AML-193 (cell line): ENCODE measurements at regions not wholly inside any gene's neighbourhood (a gene's known extent, or its start where the extent isn't known, plus 50 kb on each side); places are given as distances from the start of the nearest gene placed in this dataset.

Source experiments
- DNase-seq, 2 experiments: peaks; one replicate each; lab custom pipeline; 2025; lab: John Stamatoyannopoulos, UW

- DNase-seq = no peak
These were observed 84.0 kb upstream of the NPY start for GRCh38 chr7:24199978-24200377.

- DNase-seq = no peak
These were observed 83.5 kb upstream of the NPY start for GRCh38 chr7:24200407-24200966.

DNA sequence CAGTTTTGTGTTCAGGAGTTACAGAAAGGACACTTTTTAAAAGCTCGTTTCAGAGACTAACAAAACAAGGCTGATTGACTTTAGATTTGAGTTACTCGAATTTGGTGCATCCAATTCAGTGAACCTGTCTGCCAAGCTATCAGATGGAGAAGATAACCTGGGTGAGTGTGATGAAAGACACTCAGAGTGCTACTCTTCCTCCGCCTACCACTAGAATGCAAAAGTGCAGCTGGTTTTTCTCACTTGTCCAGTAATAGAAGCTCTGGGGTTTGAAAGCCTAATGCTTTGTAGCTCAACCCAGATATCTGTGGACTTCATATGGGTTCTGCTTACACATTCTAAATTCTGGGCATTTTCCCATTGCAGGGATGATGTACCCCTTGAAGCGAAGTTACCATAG is 82.8 kb upstream of the NPY start:
- no peak for DNase-seq

GRCh38 chr7:24212073-24212472 is 71.9 kb upstream of the NPY start:
- DNase-seq = no peak

DNA sequence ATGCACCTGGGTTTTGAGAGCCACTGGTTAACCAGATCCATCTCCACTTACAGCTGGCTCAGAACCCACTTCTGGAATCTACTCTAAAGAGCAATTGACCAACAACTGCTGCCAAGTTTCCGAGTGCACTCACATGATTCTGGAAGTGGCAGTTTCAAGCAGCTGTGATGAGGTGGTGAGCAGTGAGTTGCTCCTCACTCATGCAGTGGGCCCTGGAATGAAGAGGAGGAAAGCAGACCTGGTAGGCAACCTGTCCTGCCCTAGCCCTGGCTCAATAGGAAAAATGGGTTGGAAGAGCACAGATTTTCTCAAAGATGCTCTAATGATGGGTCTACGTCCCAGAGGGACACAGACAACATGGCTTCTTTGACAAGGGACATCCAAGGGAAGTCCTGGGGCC is 70.7 kb upstream of the NPY start:
- DNase-seq = no peak

DNA sequence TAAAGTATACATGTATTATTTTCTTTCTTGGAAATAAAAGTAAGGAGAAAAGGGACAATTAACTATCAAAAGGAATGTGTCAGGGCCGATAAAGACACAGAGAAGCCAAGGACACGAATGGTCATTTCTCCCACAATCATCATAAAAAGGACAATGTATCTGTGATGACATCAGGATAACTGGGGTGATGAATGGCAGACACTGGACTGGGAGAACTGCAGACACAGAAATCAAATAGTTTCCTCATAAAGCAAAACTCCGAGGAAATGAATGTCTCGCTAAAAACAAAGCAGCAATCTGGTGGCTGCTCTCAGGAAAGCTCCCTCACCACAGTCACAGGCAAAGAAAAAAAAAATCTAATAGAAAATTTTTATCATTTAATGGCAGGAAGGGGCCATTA is 69.3 kb upstream of the NPY start:
- DNase-seq = no peak

GRCh38 chr7:24216576-24217125 is 67.3 kb upstream of the NPY start:
- no peak for DNase-seq

- no peak for DNase-seq
These were observed 62.5 kb upstream of the NPY start for GRCh38 chr7:24221500-24221899.

GRCh38 chr7:24227068-24227467 is 56.9 kb upstream of the NPY start:
- DNase-seq = no peak

DNA sequence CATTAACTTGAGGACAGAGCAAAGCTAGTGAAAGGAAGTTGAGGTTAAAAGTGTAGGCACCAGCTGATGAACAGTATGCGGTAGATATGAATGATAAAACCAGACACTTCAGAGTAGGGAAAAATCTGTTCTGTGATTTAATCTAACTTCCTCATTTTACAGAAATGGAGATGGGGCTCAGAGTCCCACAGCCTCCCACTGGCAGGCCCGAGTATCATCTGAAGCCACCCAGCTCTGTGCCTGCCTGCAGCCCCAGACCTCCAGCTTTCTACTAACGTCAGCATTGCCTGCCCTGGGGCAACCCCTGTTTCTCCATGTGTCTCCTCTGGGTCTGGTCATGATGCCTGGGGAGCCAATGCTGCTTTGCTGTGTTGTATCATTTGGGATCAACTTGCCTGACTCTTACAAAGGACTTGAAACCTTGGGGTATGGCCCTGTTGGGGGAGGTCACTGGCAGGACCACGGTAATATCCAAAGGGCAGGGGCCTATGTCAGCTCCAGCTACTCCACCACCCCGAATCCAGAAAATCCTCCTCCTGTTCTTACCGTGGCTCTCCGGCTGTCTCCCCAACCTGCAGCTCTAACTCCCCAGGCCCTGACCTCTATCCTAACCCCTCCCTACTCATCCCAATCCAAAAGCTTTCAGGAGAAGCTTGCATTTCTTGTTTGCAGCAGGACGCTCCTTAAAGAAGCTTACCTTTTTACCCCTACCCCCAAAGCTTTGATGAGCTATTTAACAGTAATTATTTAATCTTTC is 56.2 kb upstream of the NPY start:
- no peak for DNase-seq

- DNase-seq = no peak
These were observed 54.3 kb upstream of the NPY start for GRCh38 chr7:24229481-24230226.

GRCh38 chr7:24231493-24231892 is 52.5 kb upstream of the NPY start:
- DNase-seq = no peak

GRCh38 chr7:24233386-24233785 is 50.6 kb upstream of the NPY start:
- no peak for DNase-seq
